ENCODE measurements at regions not wholly inside any gene's neighbourhood (a gene's known extent, or its start where the extent isn't known, plus 50 kb on each side); places are given as distances from the start of the nearest gene placed in this dataset.

GRCh38 chr9:22354699-22355384 is 91.8 kb upstream of the DMRTA1 start:
- WGBS (ENCODE audit: insufficient coverage), result no CpG with 5 or more reads among the region's 13 CpGs
- Histone ChIP-seq H3K27ac (ENCODE audit: low read length in 2 of 2) (no peak overlapping the region), H3K4me3 (ENCODE audit: control extremely low read depth in 1 of 5, extremely low read depth in 1 of 5, insufficient read depth in 1 of 5, low read depth in 2 of 5, low read length in 4 of 5) (no peak overlapping the region), H3K4me2 (replicated peaks; ENCODE audit: low read depth, low read length, poor library complexity, severe bottlenecking) (no peak overlapping the region), H3K9ac (ENCODE audit: low read length) (no peak overlapping the region), H4K20me1 (ENCODE audit: control insufficient read depth, insufficient read depth, low read length, poor library complexity, severe bottlenecking) (no peaks in the 10 kb centered on the region), H3K9me3 (ENCODE audit: control extremely low read depth in 1 of 3, control insufficient read depth in 2 of 3, insufficient read depth in 1 of 3, low read length in 2 of 3) (no peaks in the 10 kb centered on the region), H3K79me2 (ENCODE audit: control insufficient read depth, insufficient read depth, low read length) (no peaks in the 10 kb centered on the region), H2AFZ (ENCODE audit: insufficient read depth, low read depth, low read length, poor library complexity, severe bottlenecking) (no peak overlapping the region), H3K4me1 (ENCODE audit: control insufficient read depth in 2 of 2, insufficient read depth in 2 of 2, low read length in 2 of 2) (no peaks in the 10 kb centered on the region), H3K27me3 (replicated peaks in 1 of 4; ENCODE audit: control extremely low read depth in 1 of 4, control insufficient read depth in 3 of 4, insufficient read depth in 4 of 4, low read length in 3 of 4) (no peaks in the 10 kb centered on the region), H3K36me3 (replicated peaks in 1 of 2; ENCODE audit: control extremely low read depth in 1 of 2, control insufficient read depth in 1 of 2, extremely low read depth in 1 of 2, insufficient read depth in 2 of 2, low read length in 1 of 2) (no peaks in the 10 kb centered on the region)
- no peak for TF ChIP-seq CTCF (IDR thresholded peaks at IDR 0.05)
- TF ChIP-seq EZH2 (IDR thresholded peaks at IDR 0.05; ENCODE audit: borderline replicate concordance, insufficient read depth, low read depth, low read length, poor library complexity, severe bottlenecking), result no peak
- no peaks in the 10 kb centered on the region for H3K4me1 Mint-ChIP-seq
- H3K4me3 Mint-ChIP-seq, result no peak overlapping the region
- intact Hi-C loops (cut with micrococcal nuclease), result no loop called here
- no peak for DNase-seq
- no peaks in the 10 kb centered on the region for H3K27me3 Mint-ChIP-seq
- no peak for ATAC-seq (ENCODE audit: low read depth)
- POLR2A ChIA-PET, result no interaction called here
- H3K9me3 Mint-ChIP-seq (ENCODE audit: insufficient read depth), result no peaks in the 10 kb centered on the region
- H3K27ac Mint-ChIP-seq, result no peak overlapping the region
- CTCF ChIA-PET, result no interaction called here

GRCh38 chr9:22356985-22357384 is 89.6 kb upstream of the DMRTA1 start:
- Mint-ChIP-seq H3K9me3 (ENCODE audit: insufficient read depth) (peaks cover 3% of the 10 kb centered on the region), H3K27me3 (no peaks in the 10 kb centered on the region), H3K4me1 (no peaks in the 10 kb centered on the region), H3K4me3 (no peak overlapping the region), H3K27ac (no peak overlapping the region)
- no peak for ATAC-seq (ENCODE audit: low read depth)
- TF ChIP-seq EZH2 (IDR thresholded peaks at IDR 0.05; ENCODE audit: borderline replicate concordance, insufficient read depth, low read depth, low read length, poor library complexity, severe bottlenecking) (no peak), CTCF (IDR thresholded peaks at IDR 0.05) (no peak)
- no peak overlapping the region for H3K4me3 ChIP-seq (ENCODE audit: control extremely low read depth in 1 of 5, extremely low read depth in 1 of 5, insufficient read depth in 1 of 5, low read depth in 2 of 5, low read length in 4 of 5)
- 97% methylated on average over 3 of the region's 5 CpGs for WGBS (ENCODE audit: insufficient coverage)
- no peaks in the 10 kb centered on the region for H3K79me2 ChIP-seq (ENCODE audit: control insufficient read depth, insufficient read depth, low read length)
- no peaks in the 10 kb centered on the region for H3K9me3 ChIP-seq (ENCODE audit: control extremely low read depth in 1 of 3, control insufficient read depth in 2 of 3, insufficient read depth in 1 of 3, low read length in 2 of 3)
- H2AFZ ChIP-seq (ENCODE audit: insufficient read depth, low read depth, low read length, poor library complexity, severe bottlenecking), result no peak overlapping the region
- no peak overlapping the region for H3K27ac ChIP-seq (ENCODE audit: low read length in 2 of 2)
- H3K36me3 ChIP-seq (replicated peaks in 1 of 2; ENCODE audit: control extremely low read depth in 1 of 2, control insufficient read depth in 1 of 2, extremely low read depth in 1 of 2, insufficient read depth in 2 of 2, low read length in 1 of 2), result no peaks in the 10 kb centered on the region
- no peak overlapping the region for H3K9ac ChIP-seq (ENCODE audit: low read length)
- DNase-seq, result no peak
- H3K27me3 ChIP-seq (replicated peaks in 1 of 4; ENCODE audit: control extremely low read depth in 1 of 4, control insufficient read depth in 3 of 4, insufficient read depth in 4 of 4, low read length in 3 of 4), result no peaks in the 10 kb centered on the region
- H4K20me1 ChIP-seq (ENCODE audit: control insufficient read depth, insufficient read depth, low read length, poor library complexity, severe bottlenecking), result no peaks in the 10 kb centered on the region
- intact Hi-C loops (cut with micrococcal nuclease), result no loop called here
- no peak overlapping the region for H3K4me2 ChIP-seq (replicated peaks; ENCODE audit: low read depth, low read length, poor library complexity, severe bottlenecking)
- no peaks in the 10 kb centered on the region for H3K4me1 ChIP-seq (ENCODE audit: control insufficient read depth in 2 of 2, insufficient read depth in 2 of 2, low read length in 2 of 2)
- CTCF ChIA-PET, result no interaction called here
- POLR2A ChIA-PET, result no interaction called here
